Activated CD8-positive, alpha-beta memory T cell treated with anti-CD3 and anti-CD28 coated beads, Interleukin-2, amount 50 U/mL, for 24 hours (primary cell): ENCODE measurements at regions not wholly inside any gene's neighbourhood (a gene's known extent, or its start where the extent isn't known, plus 50 kb on each side); places are given as distances from the start of the nearest gene placed in this dataset.

Experiments
- DNase-seq: peaks from one replicate; pipeline ENCODE4 v3.0.0-alpha.2; 2020; ENCODE audit errors: extremely low read depth

GRCh38 chr2:16507655-16508489 is 157.8 kb downstream of the CYRIA start:
- no peak for DNase-seq

- no peak for DNase-seq
Observed at GRCh38 chr2:16506366-16506765, 159.3 kb downstream of the CYRIA start.

DNA sequence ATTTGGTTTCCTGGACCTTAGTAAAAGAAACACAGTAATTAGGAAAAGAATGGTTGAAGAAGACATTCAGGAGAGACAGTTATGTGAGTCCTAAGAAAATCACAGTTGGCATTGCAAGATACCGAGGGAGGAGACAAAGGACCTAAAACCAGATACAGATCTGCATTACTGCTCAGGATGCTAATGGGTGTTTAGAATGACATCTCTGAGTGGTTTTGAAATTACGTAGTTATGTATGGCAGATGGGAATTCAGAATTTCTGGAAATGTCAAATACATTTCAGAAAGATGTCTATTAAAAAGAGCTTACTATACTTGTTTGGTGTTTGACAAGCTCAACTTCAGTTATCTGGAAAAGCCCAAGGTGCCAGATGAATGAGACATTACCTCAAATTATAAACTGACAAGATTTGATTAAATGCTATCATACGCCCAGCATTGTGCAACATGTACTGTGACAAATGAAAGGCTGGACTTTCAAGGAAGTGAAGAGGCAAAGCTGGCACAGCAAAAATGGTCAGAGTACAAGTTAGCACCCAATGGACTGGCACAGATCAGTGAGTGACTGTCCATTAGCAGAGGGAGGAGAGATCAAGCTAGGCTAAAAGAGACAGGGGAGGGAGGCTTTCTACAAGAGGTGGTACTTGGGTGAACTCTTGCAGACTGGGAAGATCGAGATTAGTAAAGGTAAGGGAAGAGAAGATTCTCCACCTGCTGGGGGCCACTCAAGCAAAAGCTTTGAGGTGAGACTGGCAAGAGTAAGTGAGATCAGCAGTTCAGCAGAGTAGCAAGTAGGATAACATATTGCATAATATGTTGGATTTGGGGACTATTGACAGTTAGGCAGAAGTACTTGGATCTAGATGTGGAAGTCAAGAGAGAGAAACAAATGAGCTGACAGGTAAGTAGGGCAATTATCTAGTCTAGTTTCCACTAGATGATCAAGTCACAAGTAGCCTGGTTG is 168.9 kb downstream of the CYRIA start:
- no peak for DNase-seq

DNA sequence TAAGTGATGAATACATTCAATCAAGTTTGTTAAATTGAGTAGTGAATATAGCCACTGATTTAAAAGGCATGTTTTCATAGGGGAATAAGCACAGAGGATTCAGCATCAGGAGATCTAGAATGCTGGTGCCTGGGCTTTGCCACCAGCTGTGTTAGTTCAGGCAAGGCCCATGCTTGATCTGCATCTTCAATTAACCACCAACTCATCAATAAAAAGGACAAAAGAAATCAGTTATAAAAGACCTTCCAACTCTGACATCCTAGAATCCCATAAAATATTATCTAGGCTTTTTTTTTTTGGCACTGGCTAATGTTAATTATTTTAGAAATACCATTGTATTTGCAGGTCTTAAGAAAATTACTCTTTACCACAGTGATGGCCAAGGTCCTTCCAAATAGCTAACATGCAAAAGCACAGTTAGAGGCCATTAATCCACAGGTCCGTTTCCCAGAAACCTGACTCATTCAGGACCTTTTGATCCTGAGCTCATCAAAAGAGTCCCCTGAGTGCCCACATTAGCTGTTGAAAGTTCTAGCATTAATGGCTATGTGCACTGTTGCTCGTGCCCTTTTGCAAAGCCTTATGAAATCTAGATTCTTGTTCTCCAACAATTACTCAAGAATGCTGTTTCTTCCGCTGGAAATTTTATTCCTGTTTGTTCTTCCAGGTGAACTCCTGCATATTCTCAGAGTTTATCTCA is 170.0 kb downstream of the CYRIA start:
- no peak for DNase-seq

- DNase-seq = no peak
Observed at GRCh38 chr2:16494836-16495508, 170.7 kb downstream of the CYRIA start.

DNA sequence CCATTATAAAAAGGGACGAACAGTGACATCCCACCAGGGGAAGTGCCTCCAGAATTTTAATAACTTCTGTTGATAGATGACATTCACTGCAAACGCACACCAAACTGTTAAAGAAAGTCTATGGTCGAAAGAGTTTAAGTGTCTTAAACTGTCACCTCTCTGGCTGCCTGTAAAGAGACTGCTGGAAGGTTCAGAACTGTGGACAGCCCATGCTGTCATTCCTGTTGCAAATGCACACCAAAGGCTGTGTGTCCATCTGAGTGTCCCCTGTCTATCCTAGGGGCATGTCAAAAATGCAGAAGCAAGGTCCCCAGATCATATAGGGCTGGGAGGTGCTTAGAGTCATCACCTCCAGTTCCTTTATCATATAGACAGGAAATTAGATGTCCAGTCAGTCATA is 171.8 kb downstream of the CYRIA start:
- DNase-seq = no peak

- no peak for DNase-seq
Observed at GRCh38 chr2:16487686-16488085, 177.9 kb downstream of the CYRIA start.

DNA sequence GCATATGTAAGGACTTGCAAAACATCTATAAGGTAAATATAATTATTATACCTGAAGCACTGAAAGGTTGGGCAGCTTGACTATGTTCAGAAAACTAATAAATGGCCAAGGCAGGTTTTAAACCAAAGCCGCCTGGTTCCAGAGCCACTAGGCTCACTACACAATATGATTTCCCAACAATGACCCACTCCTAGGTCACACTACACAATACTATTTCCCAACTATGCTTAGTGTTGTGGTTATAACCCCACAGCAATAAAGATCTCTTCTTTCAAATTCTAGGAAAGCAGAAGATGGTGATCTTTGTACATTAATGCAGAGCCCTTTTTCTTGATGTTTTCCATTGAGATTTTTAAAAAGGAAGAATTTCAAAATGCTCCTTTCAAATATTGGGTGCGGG is 180.4 kb downstream of the CYRIA start:
- DNase-seq = no peak

DNA sequence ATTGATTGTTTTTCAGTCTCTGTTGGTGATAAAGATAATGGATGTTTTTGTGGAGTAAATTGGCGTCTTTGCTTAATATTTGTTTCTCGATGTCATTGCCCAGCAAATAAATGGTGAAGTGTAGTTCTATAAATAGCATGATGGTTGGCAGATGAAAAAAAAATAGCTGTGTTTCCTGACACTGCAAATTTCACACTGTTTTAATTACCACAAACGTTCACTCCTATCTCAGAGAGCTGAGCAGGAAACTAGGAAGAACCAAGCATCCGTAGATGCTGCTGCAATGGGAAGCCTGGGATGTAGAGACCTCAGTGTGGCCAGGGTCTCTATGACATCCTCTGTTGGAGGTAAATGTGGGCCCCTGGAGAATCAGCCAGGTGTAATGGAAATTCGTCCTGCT is 183.2 kb downstream of the CYRIA start:
- no peak for DNase-seq

DNA sequence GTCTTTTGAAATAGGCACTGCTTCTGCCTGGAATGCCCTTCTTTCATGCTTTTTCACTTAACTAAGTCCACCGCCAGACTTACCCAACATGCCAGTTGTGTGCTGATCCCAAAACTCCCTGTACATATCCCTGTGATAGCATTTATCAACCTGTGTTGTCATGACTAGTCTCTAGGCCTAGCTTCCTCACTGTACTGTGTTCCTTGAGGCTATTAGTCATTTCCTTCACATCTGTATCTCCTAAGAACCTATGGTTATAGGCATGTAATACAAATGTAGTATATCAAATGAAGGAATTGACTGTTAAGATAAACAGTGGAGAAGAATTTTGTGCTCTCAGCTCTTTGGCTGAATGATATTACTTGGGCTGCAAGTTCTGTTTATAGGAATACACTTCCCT is 184.3 kb downstream of the CYRIA start:
- no peak for DNase-seq

DNA sequence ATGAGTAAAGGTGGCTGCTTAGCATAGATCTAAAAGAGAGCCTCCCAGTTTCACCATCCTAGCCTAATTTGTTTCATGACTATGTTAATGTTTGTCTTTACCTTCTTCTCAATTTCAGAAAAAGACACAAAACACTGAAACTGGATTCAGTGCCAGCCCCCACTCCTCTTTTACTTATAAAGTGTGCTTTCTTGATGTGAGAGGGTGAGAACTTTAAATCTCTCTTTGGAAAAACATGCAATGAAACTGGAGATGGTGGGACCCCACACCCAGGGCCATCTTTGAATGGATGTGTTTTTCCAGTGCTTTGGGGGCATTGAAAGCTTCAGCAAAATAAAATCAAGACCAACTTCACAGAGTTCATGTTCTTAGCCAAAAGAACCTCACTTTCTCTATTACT is 185.9 kb downstream of the CYRIA start:
- no peak for DNase-seq

- DNase-seq = no peak
Observed at GRCh38 chr2:16478434-16479210, 187.0 kb downstream of the CYRIA start.

DNA sequence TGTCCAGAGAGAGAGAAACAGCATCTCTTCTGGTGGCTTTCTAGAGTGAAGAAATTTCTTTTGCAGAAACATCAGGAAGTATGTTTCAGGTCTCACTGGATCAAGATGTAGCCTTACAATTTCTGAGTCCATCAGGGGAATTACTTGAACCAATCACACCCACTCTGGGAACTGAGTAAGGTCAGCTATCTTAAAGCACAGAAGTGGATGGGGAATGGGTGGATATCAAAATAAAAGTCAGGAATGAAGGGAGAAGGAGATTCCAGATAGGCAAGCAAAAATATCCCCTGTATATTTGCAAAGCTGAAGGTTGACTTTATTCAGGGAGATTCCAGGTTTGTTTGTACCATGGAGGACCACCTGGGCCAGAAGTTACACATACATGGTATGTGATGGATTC is 188.0 kb downstream of the CYRIA start:
- no peak for DNase-seq

- DNase-seq = no peak
Observed at GRCh38 chr2:16476866-16477265, 188.8 kb downstream of the CYRIA start.

DNA sequence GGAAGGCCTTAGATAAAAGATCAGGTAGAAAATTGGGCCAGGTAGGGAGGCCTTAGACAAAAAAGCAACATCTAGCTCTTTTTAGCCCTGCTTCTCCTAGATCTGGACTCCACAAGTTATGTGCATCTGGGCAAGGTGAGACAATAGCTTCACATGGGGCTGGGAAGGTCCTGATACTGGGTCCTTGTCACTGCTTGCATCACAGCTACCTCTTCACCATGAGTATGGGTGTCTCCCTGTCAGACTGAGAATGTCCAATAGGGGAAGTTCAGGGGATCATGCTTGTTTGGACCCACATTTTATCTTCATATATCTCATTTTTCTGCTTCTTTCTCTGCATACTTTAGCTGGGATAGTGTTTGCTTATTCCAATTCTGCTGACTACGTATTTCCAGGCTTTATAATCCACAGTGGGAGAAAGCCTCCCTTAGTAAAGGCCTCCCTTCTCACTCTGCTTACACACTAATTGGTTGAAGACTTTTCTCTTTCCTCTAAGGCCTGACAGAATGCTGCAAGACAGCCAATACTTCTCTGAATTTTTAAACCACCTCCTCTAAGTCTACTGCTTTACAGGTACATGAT is 189.6 kb downstream of the CYRIA start:
- DNase-seq = no peak

GRCh38 chr2:16475586-16475985 is 190.0 kb downstream of the CYRIA start:
- no peak for DNase-seq

GRCh38 chr2:16473575-16473974 is 192.1 kb downstream of the CYRIA start:
- no peak for DNase-seq

GRCh38 chr2:16470936-16471490 is 194.6 kb downstream of the CYRIA start:
- no peak for DNase-seq

DNA sequence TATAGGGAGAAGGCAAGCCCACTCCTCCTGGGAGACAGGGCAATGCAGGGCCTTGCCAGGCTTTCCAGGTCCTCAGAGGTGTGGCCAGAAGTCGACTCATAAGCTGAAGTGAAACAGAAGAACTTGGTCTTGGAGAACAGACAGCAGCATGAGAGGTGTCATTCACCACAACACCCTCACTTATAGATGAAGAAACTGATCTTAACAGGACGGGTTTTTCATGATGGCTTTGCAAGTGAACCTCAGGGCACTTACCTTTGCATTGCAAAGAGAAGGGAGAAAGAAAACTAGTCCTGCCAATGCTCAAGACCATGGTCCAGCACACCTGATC is 198.8 kb downstream of the CYRIA start:
- DNase-seq = no peak

DNA sequence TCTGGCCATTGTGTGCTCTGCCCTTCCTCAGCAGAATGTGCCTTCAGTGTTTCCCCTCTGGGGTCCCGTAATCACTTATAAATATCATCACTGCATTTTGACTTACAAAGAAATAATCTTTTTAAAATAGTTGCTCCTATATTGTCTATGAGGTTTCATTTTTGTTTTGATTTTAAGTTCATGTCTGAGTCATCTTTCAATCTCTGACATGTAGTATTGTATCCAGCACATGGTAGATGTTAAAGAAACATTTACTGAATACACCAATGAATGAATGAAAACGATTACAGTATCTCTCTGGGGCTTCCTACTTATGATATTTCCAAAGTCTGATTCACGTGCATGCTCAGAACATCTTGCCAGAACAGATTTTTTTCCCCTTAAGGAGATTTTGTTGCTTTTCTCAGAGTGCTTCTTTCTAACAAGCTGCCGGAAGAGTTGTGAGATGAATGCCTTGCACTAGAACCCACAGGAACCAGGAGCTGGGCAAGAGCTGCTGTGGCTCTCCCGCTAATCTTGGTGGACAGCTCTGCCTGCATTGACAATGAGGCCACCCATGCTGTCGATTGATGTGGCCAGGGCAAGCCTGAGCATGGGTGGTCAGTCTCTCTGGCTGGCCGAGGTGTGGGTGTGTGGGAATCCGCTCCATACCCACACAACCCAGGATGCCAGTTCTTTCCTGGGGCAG is 199.4 kb downstream of the CYRIA start:
- DNase-seq = no peak
